PC-9 (cell line): ENCODE measurements at regions not wholly inside any gene's neighbourhood (a gene's known extent, or its start where the extent isn't known, plus 50 kb on each side); places are given as distances from the start of the nearest gene placed in this dataset. TPM values are rescaled to one million over a fixed set of nuclear protein-coding genes. Genes with fewer than 3 reads are reported as not detected.

ENCODE experiments used
- BruUV-seq: library from RNA; stranded (reverse); fragments of 400-500 nt; replicated peaks from 2 replicates; lab custom pipeline; 2021; lab: Mats Ljungman, UMichigan
- CTCF ChIA-PET: fragments of 300-600 bp; sonication (Branson Sonifier 250); formaldehyde crosslinking; loops from one replicate; lab custom pipeline; 2022; ENCODE audit warnings: antibody characterized with exemption; lab: Charles Lee
- POLR2A ChIA-PET: fragments of 300-600 bp; sonication (Branson Sonifier 250); formaldehyde crosslinking; loops from one replicate; lab custom pipeline; 2022; ENCODE audit warnings: antibody characterized with exemption; ENCODE audit not compliant: unreplicated experiment; lab: Charles Lee
- DNase-seq, 2 experiments: peaks; one replicate each; pipeline versions ENCODE4 v3.0.0 to v3.0.0-alpha.2; 2015 to 2022; ENCODE audit warnings: mixed read lengths in 1 of 2
- H2AFZ ChIP-seq: fragments of 200-600 bp; sonication (generic); 2 replicates; pipeline ENCODE4 v1.8.1; 2017; ENCODE audit warnings: antibody characterized with exemption
- H3F3A ChIP-seq: fragments of 200-600 bp; sonication (generic); 2 replicates; pipeline ENCODE4 v1.8.1; 2017; ENCODE audit warnings: antibody characterized with exemption, mild to moderate bottlenecking, low read depth; ENCODE audit not compliant: insufficient read depth
- H3K27ac ChIP-seq: fragments of 200-600 bp; sonication (generic); 2 replicates; pipeline ENCODE4 v1.6.1; 2016; ENCODE audit warnings: mixed run types
- H3K27me3 ChIP-seq: fragments of 200-600 bp; sonication (generic); 2 replicates; pipeline ENCODE4 v1.6.1; 2016; ENCODE audit warnings: low read depth, mixed run types; ENCODE audit not compliant: insufficient read depth
- H3K36me3 ChIP-seq: fragments of 200-600 bp; sonication (generic); 2 replicates; pipeline ENCODE4 v1.6.1; 2016; ENCODE audit warnings: low read depth, mixed run types
- H3K4me1 ChIP-seq: fragments of 200-600 bp; sonication (generic); replicated peaks from 2 replicates; pipeline ENCODE4 v1.6.1; 2016; ENCODE audit warnings: mixed run types; ENCODE audit not compliant: insufficient read depth
- H3K4me2 ChIP-seq: fragments of 200-600 bp; sonication (generic); 2 replicates; pipeline ENCODE4 v1.6.1; 2017; ENCODE audit warnings: mixed run types
- H3K4me3 ChIP-seq: fragments of 200-600 bp; sonication (generic); 2 replicates; pipeline ENCODE4 v1.6.1; 2016; ENCODE audit warnings: mixed run types
- H3K79me2 ChIP-seq: fragments of 200-600 bp; sonication (generic); 2 replicates; pipeline ENCODE4 v1.6.1; 2017; ENCODE audit warnings: low read depth, mixed run types
- H3K9me2 ChIP-seq: fragments of 200-600 bp; sonication (generic); 2 replicates; pipeline ENCODE4 v1.8.1; 2017; ENCODE audit warnings: mild to moderate bottlenecking; ENCODE audit not compliant: insufficient read depth
- H3K9me3 ChIP-seq: fragments of 200-600 bp; sonication (generic); 2 replicates; pipeline ENCODE4 v1.8.1; 2016; ENCODE audit warnings: low read depth; ENCODE audit not compliant: insufficient read depth
- H4K20me1 ChIP-seq: fragments of 200-600 bp; sonication (generic); 2 replicates; pipeline ENCODE4 v1.8.1; 2017; ENCODE audit not compliant: insufficient read depth
- EZH2 ChIP-seq: fragments of 200-600 bp; sonication (generic); IDR thresholded peaks from 2 replicates; pipeline ENCODE4 v1.8.0; 2017; ENCODE audit warnings: antibody characterized with exemption, low read depth
- intact Hi-C: fragments of 100-400 bp; cut with micrococcal nuclease; formaldehyde crosslinking; loops from one replicate; pipeline ENCODE4 v1.10.0; 2022; ENCODE audit not compliant: unreplicated experiment
- microRNA-seq: library from miRNA; unstranded; fragments of <30 nt; microRNA quantifications from one replicate; pipeline ENCODE4 v1.2.0, GENCODE V29; 2021; ENCODE audit warnings: borderline number of aligned reads, borderline replicate concordance
- TF ChIP-seq, protein P1 (sequence below): fragments of 200-600 bp; sonication (generic); conservative IDR thresholded peaks from 2 replicates; pipeline ENCODE4 v1.6.1; 2017; ENCODE audit warnings: mixed run types, antibody characterized with exemption, mild to moderate bottlenecking, moderate library complexity

DNA sequence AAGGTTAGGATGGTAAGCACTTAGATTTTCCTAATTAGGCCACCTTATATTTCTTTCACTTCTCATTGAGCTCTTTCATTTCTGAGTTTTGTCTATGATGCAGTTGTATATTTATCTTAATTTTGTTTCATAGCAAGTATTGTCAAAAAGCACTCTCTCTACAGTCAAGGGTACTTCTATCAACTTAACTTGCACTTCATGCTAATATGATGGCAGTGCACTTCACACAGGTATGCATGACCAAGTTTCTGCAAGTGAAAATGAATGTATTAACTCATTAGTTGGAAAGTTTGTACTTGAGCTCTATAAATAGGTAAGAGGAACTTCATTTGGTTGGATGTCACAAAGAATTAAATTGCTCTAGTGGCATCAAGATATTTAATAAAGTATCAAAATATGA, 51.5 kb upstream of the CDH19 start:
- Histone ChIP-seq H2AFZ (no peak overlapping the region), H4K20me1 (no peaks in the 10 kb centered on the region), H3K9me2 (no peaks in the 10 kb centered on the region), H3K9me3 (no peaks in the 10 kb centered on the region), H3K27ac (no peak overlapping the region), H3K4me2 (no peak overlapping the region), H3F3A (no peaks in the 10 kb centered on the region), H3K4me1 (no peaks in the 10 kb centered on the region), H3K79me2 (no peaks in the 10 kb centered on the region), H3K4me3 (no peak overlapping the region), H3K27me3 (no peaks in the 10 kb centered on the region), H3K36me3 (no peaks in the 10 kb centered on the region)
- CTCF ChIA-PET, result no interaction called here
- POLR2A ChIA-PET, result no interaction called here
- no peak for DNase-seq
- intact Hi-C loops, result no loop called here
- no TSS peak for BruUV-seq
- TF ChIP-seq EZH2, result no peak
- TF ChIP-seq, protein P1, sequence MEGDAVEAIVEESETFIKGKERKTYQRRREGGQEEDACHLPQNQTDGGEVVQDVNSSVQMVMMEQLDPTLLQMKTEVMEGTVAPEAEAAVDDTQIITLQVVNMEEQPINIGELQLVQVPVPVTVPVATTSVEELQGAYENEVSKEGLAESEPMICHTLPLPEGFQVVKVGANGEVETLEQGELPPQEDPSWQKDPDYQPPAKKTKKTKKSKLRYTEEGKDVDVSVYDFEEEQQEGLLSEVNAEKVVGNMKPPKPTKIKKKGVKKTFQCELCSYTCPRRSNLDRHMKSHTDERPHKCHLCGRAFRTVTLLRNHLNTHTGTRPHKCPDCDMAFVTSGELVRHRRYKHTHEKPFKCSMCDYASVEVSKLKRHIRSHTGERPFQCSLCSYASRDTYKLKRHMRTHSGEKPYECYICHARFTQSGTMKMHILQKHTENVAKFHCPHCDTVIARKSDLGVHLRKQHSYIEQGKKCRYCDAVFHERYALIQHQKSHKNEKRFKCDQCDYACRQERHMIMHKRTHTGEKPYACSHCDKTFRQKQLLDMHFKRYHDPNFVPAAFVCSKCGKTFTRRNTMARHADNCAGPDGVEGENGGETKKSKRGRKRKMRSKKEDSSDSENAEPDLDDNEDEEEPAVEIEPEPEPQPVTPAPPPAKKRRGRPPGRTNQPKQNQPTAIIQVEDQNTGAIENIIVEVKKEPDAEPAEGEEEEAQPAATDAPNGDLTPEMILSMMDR, result no peak

Small RNA genes in the stretch of these regions (microRNA-seq; reads per million reads assigned to microRNA genes)
- gene MIR5011, result not detected
